GM23248 (cell line): ENCODE measurements at regions not wholly inside any gene's neighbourhood (a gene's known extent, or its start where the extent isn't known, plus 50 kb on each side); places are given as distances from the start of the nearest gene placed in this dataset.

Experiments used
- EZH2 ChIP-seq: fragments of 200-600 bp; sonication (generic); IDR thresholded peaks from 2 replicates; pipeline ENCODE4 v1.6.1; 2018; ENCODE audit warnings: antibody characterized with exemption, mild to moderate bottlenecking; ENCODE audit not compliant: insufficient read depth, poor library complexity, severe bottlenecking
- EZH2phosphoT487 ChIP-seq: fragments of 200-600 bp; sonication (generic); IDR thresholded peaks from 2 replicates; pipeline ENCODE4 v1.6.1; 2018; ENCODE audit warnings: antibody characterized with exemption, moderate library complexity, mild to moderate bottlenecking, low read depth; ENCODE audit not compliant: insufficient read depth

GRCh38 chr9:29616844-29617243, 2043.6 kb upstream of the C9orf72 start:
- TF ChIP-seq EZH2phosphoT487 (no peak), EZH2 (no peak)
